GM21528 (cell line): ENCODE measurements at regions not wholly inside any gene's neighbourhood (a gene's known extent, or its start where the extent isn't known, plus 50 kb on each side); places are given as distances from the start of the nearest gene placed in this dataset.

Experiments
- ATAC-seq: cut with Tn5 transposase; IDR thresholded peaks from one replicate; pipeline ENCODE4 v1.9.1; 2021; ENCODE audit warnings: mild to moderate bottlenecking, moderate library complexity; ENCODE audit not compliant: unreplicated experiment, low FRiP score

GRCh38 chr10:81008726-81009125 lies 471.0 kb downstream of the SH2D4B start:
- no peak for ATAC-seq

GRCh38 chr10:81009296-81009695 lies 471.6 kb downstream of the SH2D4B start:
- ATAC-seq: no peak

- no peak for ATAC-seq
Observed at GRCh38 chr10:81013771-81014170, 476.1 kb downstream of the SH2D4B start.

- peak; percentile 82 for ATAC-seq
Observed at GRCh38 chr10:81019029-81019890, 481.6 kb downstream of the SH2D4B start.

- ATAC-seq: no peak
Observed at GRCh38 chr10:81021428-81022129, 483.9 kb downstream of the SH2D4B start.

- ATAC-seq: no peak
Observed at GRCh38 chr10:81026591-81026990, 488.9 kb downstream of the SH2D4B start.

DNA sequence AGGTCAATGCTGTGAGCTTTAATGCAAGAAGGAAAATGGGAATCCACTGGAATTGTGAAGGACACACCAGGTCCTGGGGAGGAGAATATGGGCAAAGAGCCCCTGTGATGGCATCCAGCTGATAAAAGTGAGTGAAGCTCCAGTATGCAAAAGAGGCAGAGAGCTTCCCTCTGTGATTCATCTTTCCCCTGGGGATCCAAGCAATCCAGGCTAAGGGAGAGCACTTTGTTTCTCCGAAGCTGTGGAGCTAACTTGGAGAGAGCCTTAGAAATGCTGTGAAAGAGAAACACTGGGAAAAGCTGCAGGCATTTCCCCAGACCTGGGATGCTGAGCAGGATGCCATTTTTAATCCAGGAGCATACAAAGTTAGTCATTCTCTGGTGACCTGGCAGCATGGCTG lies 489.5 kb downstream of the SH2D4B start:
- ATAC-seq: no peak

GRCh38 chr10:81027706-81028105 lies 490.0 kb downstream of the SH2D4B start:
- ATAC-seq: no peak

GRCh38 chr10:81031774-81032173 lies 494.1 kb downstream of the SH2D4B start:
- peak; percentile 87 for ATAC-seq

- ATAC-seq: no peak
Observed at GRCh38 chr10:81034383-81034782, 496.7 kb downstream of the SH2D4B start.

- peak; percentile 86 for ATAC-seq
Observed at GRCh38 chr10:81036257-81036656, 498.6 kb downstream of the SH2D4B start.

DNA sequence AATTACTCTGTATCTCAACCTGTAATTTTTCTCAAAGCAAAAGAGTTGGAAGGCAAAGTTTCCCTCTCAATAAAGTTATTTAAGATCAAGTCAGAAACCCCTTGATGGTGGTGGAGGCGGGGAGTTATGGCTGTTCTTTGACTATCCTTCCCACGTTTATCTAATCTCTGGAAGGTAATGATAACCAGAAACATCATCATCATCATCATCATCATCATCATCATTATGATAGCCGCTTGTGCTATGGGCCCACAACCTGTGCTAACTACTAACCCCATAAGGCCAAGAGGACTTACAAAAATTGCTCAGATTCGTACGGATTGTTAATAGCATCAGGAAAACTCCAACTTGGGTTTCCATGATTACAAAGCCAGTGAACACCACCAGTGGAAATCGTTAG lies 502.3 kb downstream of the SH2D4B start:
- ATAC-seq: no peak

DNA sequence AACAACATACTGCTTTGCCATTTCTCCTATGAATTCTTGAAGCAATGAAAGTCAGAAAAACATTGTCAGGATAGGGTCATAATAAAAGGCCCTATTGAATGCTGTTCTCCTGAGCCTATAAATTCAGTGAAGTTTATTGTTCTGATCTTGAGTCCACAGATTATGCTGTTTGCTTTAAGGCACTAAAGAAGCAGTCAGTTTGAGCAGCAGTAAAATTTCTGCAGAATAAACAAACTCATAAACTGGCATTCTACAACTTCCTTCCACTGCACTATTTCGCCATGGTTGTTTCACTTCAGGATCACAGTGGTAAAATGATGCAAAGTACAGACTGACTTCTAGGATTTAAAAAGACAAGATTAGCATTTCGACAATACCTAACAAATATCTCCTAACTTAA lies 503.2 kb downstream of the SH2D4B start:
- no peak for ATAC-seq

DNA sequence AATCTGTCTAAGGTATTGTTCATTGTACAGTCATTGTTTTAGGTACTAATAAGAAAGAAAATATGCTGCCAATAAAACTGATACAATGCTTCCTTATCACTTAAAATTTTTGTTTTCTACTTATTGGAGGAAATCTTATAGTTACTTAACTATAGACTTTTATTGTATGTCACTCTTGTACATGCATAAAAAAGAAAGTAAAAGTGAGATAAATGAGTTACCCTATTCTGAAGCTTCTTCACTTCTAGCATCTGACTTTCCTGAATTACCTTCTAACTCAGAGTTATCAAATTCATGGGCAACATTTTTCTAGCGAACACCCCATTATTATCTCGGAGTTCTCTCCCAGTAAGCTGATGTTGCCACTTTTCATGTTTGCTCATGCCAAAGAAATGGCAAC lies 504.9 kb downstream of the SH2D4B start:
- ATAC-seq: no peak

DNA sequence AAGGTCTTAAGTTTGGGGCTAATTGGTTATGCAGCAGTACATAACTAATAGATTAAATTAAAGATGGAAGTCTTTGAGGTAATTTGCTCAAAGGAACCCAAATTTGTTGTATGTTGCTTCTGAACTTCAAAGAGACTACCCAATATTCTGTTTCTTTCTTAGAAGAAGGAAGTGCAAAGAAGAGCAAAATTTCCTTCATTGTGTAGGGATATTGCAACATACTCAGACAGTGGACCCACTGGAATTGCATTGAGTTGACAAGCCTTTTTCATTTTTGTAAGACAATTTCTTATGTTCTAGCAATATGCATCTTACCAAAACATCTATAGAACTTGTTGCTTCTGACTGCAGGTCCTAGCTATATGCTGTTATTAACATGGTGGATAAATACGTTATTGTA lies 527.8 kb downstream of the SH2D4B start:
- no peak for ATAC-seq

DNA sequence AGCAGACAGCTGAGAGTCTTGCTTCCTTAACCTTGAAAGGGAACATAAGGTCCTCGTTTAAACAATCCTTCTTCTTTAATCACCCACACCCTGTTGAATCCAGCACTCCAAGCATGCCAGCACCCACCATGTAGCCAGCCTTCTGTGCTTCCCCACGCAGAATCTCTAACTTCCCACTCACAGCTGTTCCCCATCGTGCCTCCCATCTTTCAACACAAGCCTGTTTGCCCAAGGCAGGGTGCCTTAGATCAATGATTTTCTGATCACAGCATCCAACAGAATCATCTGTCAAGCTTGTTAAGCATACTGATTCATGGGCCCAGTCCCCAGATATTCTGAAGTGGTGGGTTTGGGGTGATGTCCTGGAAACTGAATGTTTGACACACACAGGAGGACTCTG lies 530.8 kb downstream of the SH2D4B start:
- ATAC-seq: no peak

DNA sequence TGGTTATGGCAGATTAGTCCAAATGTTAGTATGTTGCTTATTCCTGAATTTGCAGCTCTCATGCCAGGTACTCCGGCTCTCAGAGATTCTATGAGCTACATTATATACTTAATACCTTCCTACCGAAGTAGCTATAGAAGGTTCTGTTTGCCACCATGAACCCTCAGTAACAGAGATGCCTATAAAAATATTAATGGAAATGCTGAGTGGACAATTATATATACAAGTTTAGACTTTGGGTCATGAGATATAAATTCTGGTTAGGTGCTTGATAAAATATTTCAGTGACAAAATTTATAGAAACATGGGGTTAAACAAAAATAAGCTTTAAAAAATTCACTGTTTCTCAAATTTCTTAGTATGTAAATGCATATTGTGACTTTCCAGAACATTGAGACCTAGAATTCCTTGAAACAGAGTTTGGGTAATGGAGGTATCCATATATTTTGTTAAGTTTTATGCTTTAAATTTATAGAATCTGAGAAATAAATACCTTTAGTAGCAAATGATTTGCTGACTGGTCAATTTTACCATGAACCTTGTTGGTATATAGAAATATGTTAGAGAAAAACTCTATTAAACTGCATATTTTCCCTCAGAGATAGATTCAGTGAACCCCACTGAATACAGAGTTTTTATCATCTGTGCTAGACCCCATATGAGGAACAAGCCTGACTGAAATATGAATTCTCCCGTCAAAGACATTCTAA lies 533.5 kb downstream of the SH2D4B start:
- no peak for ATAC-seq

- no peak for ATAC-seq
Observed at GRCh38 chr10:81073155-81073554, 535.5 kb downstream of the SH2D4B start.

DNA sequence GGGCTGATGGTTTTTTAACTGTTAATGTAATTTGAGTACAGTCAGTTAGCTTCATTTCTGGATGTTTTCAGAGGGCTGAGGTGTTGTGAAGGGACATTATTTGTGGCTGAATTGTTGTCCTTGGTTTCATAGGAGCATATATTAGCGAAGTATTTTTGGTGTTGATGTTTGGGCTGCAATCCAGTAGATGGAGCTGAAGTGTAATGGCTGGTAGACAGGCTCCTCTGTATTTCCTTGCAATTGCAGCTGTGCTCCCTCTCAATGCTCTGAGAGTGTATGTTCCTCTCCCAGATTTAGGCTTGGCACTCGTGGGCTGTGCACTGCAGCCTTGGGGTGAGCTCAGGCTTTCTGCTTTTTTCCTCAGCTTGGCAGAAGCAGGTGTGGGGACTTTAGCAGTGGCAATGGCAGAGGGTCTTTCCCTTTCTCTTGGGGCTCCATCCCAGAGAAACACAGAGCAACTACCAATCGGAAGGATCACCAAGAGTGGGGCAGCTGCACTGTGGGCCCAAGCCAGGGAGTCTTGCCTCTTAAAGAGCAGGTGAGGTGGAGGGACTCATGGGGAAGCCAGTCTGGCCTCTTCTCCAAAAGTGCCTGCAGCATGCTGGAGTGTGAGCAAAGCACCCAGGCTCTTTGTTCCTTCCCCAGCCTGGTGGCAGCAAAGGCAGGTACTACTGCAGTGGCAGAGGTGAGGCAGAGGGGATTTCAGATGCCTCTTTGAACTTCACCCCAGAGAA lies 544.4 kb downstream of the SH2D4B start:
- ATAC-seq: no peak

DNA sequence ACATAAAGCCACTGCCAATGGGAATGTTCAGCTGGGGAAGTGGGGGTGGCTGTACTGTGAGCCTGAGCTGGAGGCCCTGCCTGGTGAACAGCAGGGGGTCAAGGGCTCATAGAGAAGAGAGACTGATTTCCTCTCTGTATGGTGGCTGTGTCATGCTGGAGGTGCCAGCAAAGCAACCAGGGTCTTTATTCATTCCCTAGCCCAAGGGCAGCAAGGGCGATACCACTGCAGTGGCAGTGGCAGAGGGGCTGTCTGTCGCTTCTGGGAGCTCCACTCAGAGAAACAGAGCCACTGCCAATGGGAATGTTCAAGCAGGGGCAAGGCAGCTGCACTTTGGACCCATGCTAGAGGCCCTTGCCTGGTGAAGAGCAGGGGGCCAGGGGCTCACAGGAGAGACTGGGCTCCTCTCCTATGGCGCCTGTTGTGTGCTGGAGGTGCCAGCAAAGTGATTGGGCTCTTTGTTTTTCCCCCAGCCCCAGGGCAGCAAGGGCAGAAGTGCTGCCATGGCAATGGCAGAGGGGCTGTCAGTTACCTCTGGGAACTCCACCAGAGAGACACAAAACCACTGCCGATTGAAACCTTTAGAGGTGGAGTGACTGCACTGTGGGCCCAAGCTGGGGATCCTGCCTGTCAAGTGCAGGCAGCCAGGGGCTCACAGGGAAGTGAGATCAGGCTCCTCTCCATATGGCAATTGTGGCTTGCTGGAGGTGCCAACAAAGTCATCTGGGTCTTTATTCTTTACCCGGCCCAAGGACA lies 545.1 kb downstream of the SH2D4B start:
- ATAC-seq: no peak
